ENCODE measurements at regions not wholly inside any gene's neighbourhood (a gene's known extent, or its start where the extent isn't known, plus 50 kb on each side); places are given as distances from the start of the nearest gene placed in this dataset.

GRCh38 chr4:114173968-114174367 is 194.5 kb upstream of the ARSJ start:
- no peak for TF ChIP-seq SUZ12 (IDR thresholded peaks at IDR 0.05; ENCODE audit: extremely low read depth, insufficient read depth, insufficient read length)
- no peak for TF ChIP-seq ZNF274 (IDR thresholded peaks at IDR 0.05; ENCODE audit: low read depth, low read length)
- TF ChIP-seq YY1 (IDR thresholded peaks at IDR 0.05; ENCODE audit: insufficient read depth, insufficient read length): no peak
